HepG2 (cell line): ENCODE measurements at regions not wholly inside any gene's neighbourhood (a gene's known extent, or its start where the extent isn't known, plus 50 kb on each side); places are given as distances from the start of the nearest gene placed in this dataset.

Experiments
- ATAC-seq: fragments of 200-7000 bp; cut with Tn5 transposase; 3 replicates; pipeline ENCODE4 v1.9.1; 2020; ENCODE audit warnings: mild to moderate bottlenecking, moderate library complexity
- BruUV-seq: library from RNA; stranded (reverse); fragments of 400-500 nt; replicated peaks from 2 replicates; lab custom pipeline; 2021; lab: Mats Ljungman, UMichigan
- CTCF ChIA-PET: fragments of 300-600 bp; formaldehyde crosslinking; extraction: SDS; loops from one replicate; lab custom pipeline; 2021; ENCODE audit warnings: low total read pairs, inconsistent platforms, low intra/inter-chr PET ratio; lab: Yijun Ruan, JAX
- POLR2A ChIA-PET: fragments of 350-600 bp; sonication (Branson Sonifier 250); formaldehyde crosslinking; loops from one replicate; lab custom pipeline; 2020; ENCODE audit warnings: antibody characterized with exemption, inconsistent platforms; lab: Yijun Ruan, JAX
- DNase-seq: peaks from one replicate; pipeline ENCODE4 v3.0.0-alpha.2; 2015; ENCODE audit warnings: low spot score
- FAIRE-seq: peaks from 3 replicates; lab custom pipeline; 2011; peaks lifted over from hg19 to GRCh38; lab: Jason Lieb, UNC
- H2AFZ ChIP-seq: one replicate; pipeline ENCODE4 v1.6.1; 2011; ENCODE audit warnings: low read length, inconsistent platforms
- H3K27ac ChIP-seq: fragments of 300-600 bp; 3 replicates; pipeline ENCODE4 v1.8.0; 2011; ENCODE audit warnings: mixed run types, mild to moderate bottlenecking, mixed read lengths, low read length, inconsistent platforms; ENCODE audit not compliant: insufficient read depth; ENCODE audit errors: extremely low read length
- H3K27me3 ChIP-seq, 2 experiments: fragments of 200-600 bp in 1 of 2; 2 replicates in 1 of 2; 3 replicates in 1 of 2; pipeline versions ENCODE4 v1.6.0 to v1.8.0; 2011; ENCODE audit warnings: low read length in 2 of 2, mild to moderate bottlenecking in 2 of 2, moderate library complexity in 2 of 2, inconsistent platforms in 1 of 2; ENCODE audit not compliant: insufficient read depth in 2 of 2, control insufficient read depth in 1 of 2
- H3K36me3 ChIP-seq, 2 experiments: fragments of 200-600 bp in 1 of 2; replicated peaks in 1 of 2; 2 replicates in 1 of 2; 3 replicates in 1 of 2; pipeline versions ENCODE4 v1.5.1 to v1.8.0; 2011; ENCODE audit warnings: low read length in 2 of 2, inconsistent platforms in 1 of 2; ENCODE audit not compliant: insufficient read depth in 2 of 2, control insufficient read depth in 1 of 2
- H3K4me1 ChIP-seq: 2 replicates; pipeline ENCODE4 v1.5.1; 2012; ENCODE audit warnings: low read length, inconsistent platforms; ENCODE audit not compliant: insufficient read depth
- H3K4me2 ChIP-seq: 2 replicates; pipeline ENCODE4 v1.6.0; 2011; ENCODE audit warnings: low read depth, low read length, inconsistent platforms
- H3K4me3 ChIP-seq, 3 experiments: fragments of 200-600 bp in 1 of 3; sonication (generic), shearing (Covaris generic) in 1 of 3; replicated peaks in 1 of 3; 2 replicates each; pipeline ENCODE4 v1.5.1; 2011 to 2016; ENCODE audit warnings: low read length in 3 of 3, inconsistent platforms in 2 of 3, low read depth in 2 of 3, mild to moderate bottlenecking in 2 of 3, control low read depth in 1 of 3, mixed read lengths in 1 of 3; ENCODE audit not compliant: insufficient read depth in 1 of 3
- H3K79me2 ChIP-seq: one replicate; pipeline ENCODE4 v1.6.1; 2011; ENCODE audit warnings: low read length, inconsistent platforms; ENCODE audit not compliant: insufficient read depth
- H3K9ac ChIP-seq: 2 replicates; pipeline ENCODE4 v1.6.0; 2011; ENCODE audit warnings: mild to moderate bottlenecking, low read depth, low read length, inconsistent platforms; ENCODE audit not compliant: insufficient read depth
- H3K9me3 ChIP-seq: 2 replicates; pipeline ENCODE4 v1.5.1; 2012; ENCODE audit warnings: mild to moderate bottlenecking, low read length
- H4K20me1 ChIP-seq: 2 replicates; pipeline ENCODE4 v1.6.0; 2011; ENCODE audit warnings: inconsistent platforms, mild to moderate bottlenecking, low read length, moderate library complexity; ENCODE audit not compliant: insufficient read depth
- AHR ChIP-seq: IDR thresholded peaks from 2 replicates; pipeline ENCODE4 v1.6.1; 2018; ENCODE audit warnings: missing genetic modification reagents, missing compliant biosample characterization
- ARID2 ChIP-seq: sonication (generic); formaldehyde crosslinking; IDR thresholded peaks from 2 replicates; pipeline ENCODE4 v1.8.1; 2022; ENCODE audit warnings: mild to moderate bottlenecking, missing genetic modification reagents, borderline replicate concordance
- ATF1 ChIP-seq: IDR thresholded peaks from 2 replicates; pipeline ENCODE4 v1.6.1; 2016; ENCODE audit warnings: mild to moderate bottlenecking, control low read depth
- ATF7 ChIP-seq, 2 experiments: fragments of 450-650 bp in 1 of 2; sonication (generic) in 1 of 2; formaldehyde crosslinking in 1 of 2; IDR thresholded peaks; 2 replicates each; pipeline versions ENCODE4 v1.4.0 to v1.6.1; 2016 to 2020; ENCODE audit warnings: antibody characterized with exemption in 1 of 2, mild to moderate bottlenecking in 1 of 2, missing genetic modification reagents in 1 of 2
- KLF6 ChIP-seq: IDR thresholded peaks from 2 replicates; pipeline ENCODE4 v1.8.0; 2016; ENCODE audit warnings: missing biosample characterization, missing genetic modification reagents
- NR2F2 ChIP-seq: IDR thresholded peaks from 2 replicates; pipeline ENCODE4 v1.6.1; 2012; ENCODE audit warnings: low read depth, inconsistent platforms, borderline replicate concordance
- PLRG1 ChIP-seq: fragments of 450-650 bp; conservative IDR thresholded peaks from 2 replicates; pipeline ENCODE4 v1.6.1; 2016
- SIN3B ChIP-seq: fragments of 150-350 bp; IDR thresholded peaks from 2 replicates; pipeline ENCODE4 v1.6.1; 2014; ENCODE audit warnings: low read length
- ZMAT3 ChIP-seq: sonication (generic); formaldehyde crosslinking; conservative IDR thresholded peaks from 2 replicates; pipeline ENCODE4 v1.7.0; 2021; ENCODE audit warnings: missing genetic modification reagents
- ZNF296 ChIP-seq: sonication (generic); formaldehyde crosslinking; conservative IDR thresholded peaks from 2 replicates; pipeline ENCODE4 v1.5.0; 2020; ENCODE audit warnings: mild to moderate bottlenecking, missing genetic modification reagents
- ZNF547 ChIP-seq: sonication (generic); formaldehyde crosslinking; IDR thresholded peaks from 2 replicates; pipeline ENCODE4 v1.5.1; 2020; ENCODE audit warnings: mild to moderate bottlenecking, missing genetic modification reagents
- ZNF766 ChIP-seq: sonication (generic); formaldehyde crosslinking; IDR thresholded peaks from 2 replicates; pipeline ENCODE4 v1.5.0; 2020; ENCODE audit warnings: missing genetic modification reagents, borderline replicate concordance
- ZSCAN22 ChIP-seq: sonication (generic); formaldehyde crosslinking; IDR thresholded peaks from 2 replicates; pipeline ENCODE4 v1.4.0; 2020; ENCODE audit warnings: mild to moderate bottlenecking, missing genetic modification reagents
- WGBS: methylation state at CpG from one replicate; pipeline ENCODE4 v1.1.6; 2017; ENCODE audit warnings: low lambda C conversion rate; 5-methylcytosine and 5-hydroxymethylcytosine counted together
- in situ Hi-C: cut with HindIII; loops from 2 replicates; pipeline ENCODE4 v1.10.0; 2017; ENCODE audit warnings: low pct_unique_long_range_greater_than_20kb; ENCODE audit not compliant: extremely low pct_ligation_motif_present
- intact Hi-C: fragments of 100-400 bp; cut with micrococcal nuclease; formaldehyde crosslinking; loops from one replicate; pipeline ENCODE4 v1.10.0; 2022; ENCODE audit not compliant: unreplicated experiment
- TF ChIP-seq, protein P1 (sequence below): sonication (generic); formaldehyde crosslinking; IDR thresholded peaks from 2 replicates; pipeline ENCODE4 v1.8.0; 2023; ENCODE audit warnings: mild to moderate bottlenecking, missing genetic modification reagents
- TF ChIP-seq, protein P2 (sequence below): sonication (generic); formaldehyde crosslinking; IDR thresholded peaks from 2 replicates; pipeline ENCODE4 v1.8.1; 2023; ENCODE audit warnings: missing genetic modification reagents, inconsistent platforms, borderline replicate concordance
- TF ChIP-seq, protein P3 (sequence below): sonication (generic); formaldehyde crosslinking; IDR thresholded peaks from 2 replicates; pipeline ENCODE4 v1.4.0; 2020; ENCODE audit warnings: missing genetic modification reagents, borderline replicate concordance
- TF ChIP-seq, protein P4 (sequence below): sonication (generic); formaldehyde crosslinking; IDR thresholded peaks from 2 replicates; pipeline ENCODE4 v1.4.0; 2020; ENCODE audit warnings: missing genetic modification reagents
- TF ChIP-seq, protein P5 (sequence below): sonication (generic); formaldehyde crosslinking; IDR thresholded peaks from 2 replicates; pipeline ENCODE4 v1.5.1; 2020; ENCODE audit warnings: mild to moderate bottlenecking, missing genetic modification reagents, borderline replicate concordance
- TF ChIP-seq, protein P6 (sequence below): fragments of 450-650 bp; IDR thresholded peaks from 2 replicates; pipeline ENCODE4 v1.6.1; 2016

DNA sequence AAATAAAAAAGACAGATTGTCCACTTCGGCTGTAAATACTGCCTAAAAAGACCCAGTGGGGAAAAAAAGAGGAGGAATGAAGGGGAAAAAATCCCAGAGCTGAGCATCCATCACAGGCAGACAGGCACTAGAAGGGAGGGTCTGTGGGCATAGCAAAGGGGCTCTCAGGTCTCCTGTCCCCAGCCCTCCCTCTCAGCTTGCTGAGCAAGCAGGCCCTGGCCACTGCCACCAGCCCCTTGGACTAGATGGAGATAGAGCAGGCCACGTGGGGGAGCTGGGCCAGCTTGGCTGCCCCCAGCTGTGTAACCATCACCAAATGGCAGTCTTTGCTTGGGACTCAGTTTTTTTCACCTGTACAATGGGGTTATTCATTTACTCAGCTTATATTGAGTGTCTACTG is 141.6 kb upstream of the UNC5B start:
- CTCF ChIA-PET, result no interaction called here
- WGBS, result 4% methylated on average over 1 of the region's 2 CpGs
- POLR2A ChIA-PET, result no interaction called here
- Histone ChIP-seq H3K36me3 (no peaks in the 10 kb centered on the region), H3K27ac (no peak overlapping the region), H2AFZ (no peak overlapping the region), H3K4me1 (no peaks in the 10 kb centered on the region), H3K4me2 (no peak overlapping the region), H3K4me3 (no peak overlapping the region), H3K9ac (no peak overlapping the region), H3K9me3 (no peaks in the 10 kb centered on the region), H3K79me2 (no peaks in the 10 kb centered on the region), H3K27me3 (peaks cover 12 to 65% of the 10 kb centered on the region in 2 experiments; a peak in 4 of 5 replicates), H4K20me1 (no peaks in the 10 kb centered on the region)
- DNase-seq (no peak), FAIRE-seq (no peak), ATAC-seq (no peak)
- no TSS peak for BruUV-seq
- in situ Hi-C loops (no loop called here), intact Hi-C loops (no loop called here)
- TF ChIP-seq, protein P1, sequence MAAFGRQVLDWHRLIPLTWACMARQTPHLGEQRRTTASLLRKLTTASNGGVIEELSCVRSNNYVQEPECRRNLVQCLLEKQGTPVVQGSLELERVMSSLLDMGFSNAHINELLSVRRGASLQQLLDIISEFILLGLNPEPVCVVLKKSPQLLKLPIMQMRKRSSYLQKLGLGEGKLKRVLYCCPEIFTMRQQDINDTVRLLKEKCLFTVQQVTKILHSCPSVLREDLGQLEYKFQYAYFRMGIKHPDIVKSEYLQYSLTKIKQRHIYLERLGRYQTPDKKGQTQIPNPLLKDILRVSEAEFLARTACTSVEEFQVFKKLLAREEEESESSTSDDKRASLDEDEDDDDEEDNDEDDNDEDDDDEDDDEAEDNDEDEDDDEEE, result no peak
- TF ChIP-seq, protein P2, sequence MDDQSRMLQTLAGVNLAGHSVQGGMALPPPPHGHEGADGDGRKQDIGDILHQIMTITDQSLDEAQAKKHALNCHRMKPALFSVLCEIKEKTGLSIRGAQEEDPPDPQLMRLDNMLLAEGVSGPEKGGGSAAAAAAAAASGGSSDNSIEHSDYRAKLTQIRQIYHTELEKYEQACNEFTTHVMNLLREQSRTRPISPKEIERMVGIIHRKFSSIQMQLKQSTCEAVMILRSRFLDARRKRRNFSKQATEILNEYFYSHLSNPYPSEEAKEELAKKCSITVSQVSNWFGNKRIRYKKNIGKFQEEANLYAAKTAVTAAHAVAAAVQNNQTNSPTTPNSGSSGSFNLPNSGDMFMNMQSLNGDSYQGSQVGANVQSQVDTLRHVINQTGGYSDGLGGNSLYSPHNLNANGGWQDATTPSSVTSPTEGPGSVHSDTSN, result no peak
- TF ChIP-seq KLF6 (CRISPR knock-in tag), result no peak
- TF ChIP-seq AHR, result no peak
- no peak for TF ChIP-seq SIN3B
- TF ChIP-seq ZNF547 (CRISPR knock-in tag), result no peak
- TF ChIP-seq ZNF766 (CRISPR knock-in tag), result no peak
- no peak for TF ChIP-seq ZMAT3 (CRISPR knock-in tag)
- no peak for TF ChIP-seq PLRG1
- no peak for TF ChIP-seq NR2F2
- no peak for TF ChIP-seq ZSCAN22
- TF ChIP-seq, protein P3, sequence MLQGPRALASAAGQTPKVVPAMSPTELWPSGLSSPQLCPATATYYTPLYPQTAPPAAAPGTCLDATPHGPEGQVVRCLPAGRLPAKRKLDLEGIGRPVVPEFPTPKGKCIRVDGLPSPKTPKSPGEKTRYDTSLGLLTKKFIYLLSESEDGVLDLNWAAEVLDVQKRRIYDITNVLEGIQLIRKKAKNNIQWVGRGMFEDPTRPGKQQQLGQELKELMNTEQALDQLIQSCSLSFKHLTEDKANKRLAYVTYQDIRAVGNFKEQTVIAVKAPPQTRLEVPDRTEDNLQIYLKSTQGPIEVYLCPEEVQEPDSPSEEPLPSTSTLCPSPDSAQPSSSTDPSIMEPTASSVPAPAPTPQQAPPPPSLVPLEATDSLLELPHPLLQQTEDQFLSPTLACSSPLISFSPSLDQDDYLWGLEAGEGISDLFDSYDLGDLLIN (CRISPR knock-in tag), result no peak
- TF ChIP-seq, protein P4, sequence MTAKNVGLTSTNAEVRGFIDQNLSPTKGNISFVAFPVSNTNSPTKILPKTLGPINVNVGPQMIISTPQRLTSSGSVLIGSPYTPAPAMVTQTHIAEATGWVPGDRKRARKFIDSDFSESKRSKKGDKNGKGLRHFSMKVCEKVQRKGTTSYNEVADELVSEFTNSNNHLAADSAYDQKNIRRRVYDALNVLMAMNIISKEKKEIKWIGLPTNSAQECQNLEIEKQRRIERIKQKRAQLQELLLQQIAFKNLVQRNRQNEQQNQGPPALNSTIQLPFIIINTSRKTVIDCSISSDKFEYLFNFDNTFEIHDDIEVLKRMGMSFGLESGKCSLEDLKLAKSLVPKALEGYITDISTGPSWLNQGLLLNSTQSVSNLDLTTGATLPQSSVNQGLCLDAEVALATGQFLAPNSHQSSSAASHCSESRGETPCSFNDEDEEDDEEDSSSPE, result no peak
- no peak for TF ChIP-seq ATF1 (CRISPR knock-in tag)
- no peak for TF ChIP-seq ARID2 (CRISPR knock-in tag)
- TF ChIP-seq, protein P5, sequence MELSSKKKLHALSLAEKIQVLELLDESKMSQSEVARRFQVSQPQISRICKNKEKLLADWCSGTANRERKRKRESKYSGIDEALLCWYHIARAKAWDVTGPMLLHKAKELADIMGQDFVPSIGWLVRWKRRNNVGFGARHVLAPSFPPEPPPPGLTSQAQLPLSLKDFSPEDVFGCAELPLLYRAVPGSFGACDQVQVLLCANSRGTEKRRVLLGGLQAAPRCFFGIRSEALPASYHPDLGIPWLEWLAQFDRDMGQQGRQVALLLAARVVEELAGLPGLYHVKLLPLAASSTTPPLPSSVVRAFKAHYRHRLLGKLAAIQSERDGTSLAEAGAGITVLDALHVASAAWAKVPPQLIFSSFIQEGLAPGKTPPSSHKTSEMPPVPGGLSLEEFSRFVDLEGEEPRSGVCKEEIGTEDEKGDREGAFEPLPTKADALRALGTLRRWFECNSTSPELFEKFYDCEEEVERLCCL (CRISPR knock-in tag), result no peak
- TF ChIP-seq, protein P6, sequence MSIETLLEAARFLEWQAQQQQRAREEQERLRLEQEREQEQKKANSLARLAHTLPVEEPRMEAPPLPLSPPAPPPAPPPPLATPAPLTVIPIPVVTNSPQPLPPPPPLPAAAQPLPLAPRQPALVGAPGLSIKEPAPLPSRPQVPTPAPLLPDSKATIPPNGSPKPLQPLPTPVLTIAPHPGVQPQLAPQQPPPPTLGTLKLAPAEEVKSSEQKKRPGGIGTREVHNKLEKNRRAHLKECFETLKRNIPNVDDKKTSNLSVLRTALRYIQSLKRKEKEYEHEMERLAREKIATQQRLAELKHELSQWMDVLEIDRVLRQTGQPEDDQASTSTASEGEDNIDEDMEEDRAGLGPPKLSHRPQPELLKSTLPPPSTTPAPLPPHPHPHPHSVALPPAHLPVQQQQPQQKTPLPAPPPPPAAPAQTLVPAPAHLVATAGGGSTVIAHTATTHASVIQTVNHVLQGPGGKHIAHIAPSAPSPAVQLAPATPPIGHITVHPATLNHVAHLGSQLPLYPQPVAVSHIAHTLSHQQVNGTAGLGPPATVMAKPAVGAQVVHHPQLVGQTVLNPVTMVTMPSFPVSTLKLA, result no peak
- no peak for TF ChIP-seq ZNF296 (CRISPR knock-in tag)
- TF ChIP-seq ATF7 (IDR thresholded peaks at IDR 0.05), result no peak
- TF ChIP-seq ATF7 (CRISPR knock-in tag; IDR thresholded peaks at IDR 0.05), result no peak
